Activated CD8-positive, alpha-beta T cell treated with anti-CD3 and anti-CD28 coated beads for 36 hours (primary cell): ENCODE measurements at regions not wholly inside any gene's neighbourhood (a gene's known extent, or its start where the extent isn't known, plus 50 kb on each side); places are given as distances from the start of the nearest gene placed in this dataset.

ENCODE experiments used
- ATAC-seq: fragments of 200-7000 bp; cut with Tn5 transposase; one replicate; pipeline ENCODE4 v1.10.0; 2021; ENCODE audit warnings: mild to moderate bottlenecking, moderate library complexity
- CTCF ChIA-PET: fragments of 350-600 bp; sonication (Branson Sonifier 250); formaldehyde crosslinking; loops from one replicate; lab custom pipeline; 2021; ENCODE audit warnings: antibody characterized with exemption; lab: Charles Lee
- POLR2A ChIA-PET: fragments of 350-600 bp; sonication (Branson Sonifier 250); formaldehyde crosslinking; loops from one replicate; lab custom pipeline; 2021; ENCODE audit warnings: antibody characterized with exemption; lab: Charles Lee
- DNase-seq: peaks from one replicate; pipeline ENCODE4 v3.0.0-alpha.2; 2020
- H3K27ac Mint-ChIP-seq: one replicate; pipeline ENCODE4 v1.8.0; 2021; ENCODE audit warnings: mild to moderate bottlenecking, mixed read lengths
- H3K27me3 Mint-ChIP-seq: one replicate; pipeline ENCODE4 v1.8.0; 2021; ENCODE audit warnings: mixed read lengths
- H3K36me3 Mint-ChIP-seq: one replicate; pipeline ENCODE4 v1.8.0; 2021; ENCODE audit warnings: low read depth, mixed read lengths
- H3K4me1 Mint-ChIP-seq: one replicate; pipeline ENCODE4 v1.8.0; 2021; ENCODE audit warnings: low read depth, mixed read lengths
- H3K4me3 Mint-ChIP-seq: one replicate; pipeline ENCODE4 v1.8.0; 2021; ENCODE audit warnings: mild to moderate bottlenecking, moderate library complexity, mixed read lengths
- H3K9me3 Mint-ChIP-seq: one replicate; pipeline ENCODE4 v1.8.0; 2021; ENCODE audit warnings: mixed read lengths
- CTCF ChIP-seq: fragments of 200-600 bp; IDR thresholded peaks from one replicate; pipeline ENCODE4 v1.8.0; 2022; ENCODE audit warnings: antibody characterized with exemption, mild to moderate bottlenecking
- intact Hi-C: fragments of 100-400 bp; cut with micrococcal nuclease; formaldehyde crosslinking; loops from one replicate; pipeline ENCODE4 v1.10.0; 2022

- no peak for TF ChIP-seq CTCF
Measured at GRCh38 chr18:67305466-67305865, 211.1 kb downstream of the DSEL start.

GRCh38 chr18:67302043-67302442 is 214.5 kb downstream of the DSEL start:
- no peak for TF ChIP-seq CTCF
- Mint-ChIP-seq H3K27me3 (no peaks in the 10 kb centered on the region), H3K36me3 (peaks cover 5% of the 10 kb centered on the region), H3K4me1 (peaks cover 14% of the 10 kb centered on the region), H3K4me3 (no peak overlapping the region), H3K9me3 (peaks cover 9% of the 10 kb centered on the region), H3K27ac (peak overlapping the region; percentile 73)
- intact Hi-C loops = no loop called here
- DNase-seq (no peak), ATAC-seq (peak; percentile 74)
- POLR2A ChIA-PET = no interaction called here
- CTCF ChIA-PET = interaction anchor here (1.2 kb wide), 1 partner anchor 16 kb away, joined by 3 read pairs; no protein-coding TSS in a partner anchor

More at GRCh38 chr18:67305466-67305865, 211.1 kb downstream of the DSEL start:
- H3K4me1 Mint-ChIP-seq = peaks cover 14% of the 10 kb centered on the region
- H3K27ac Mint-ChIP-seq = no peak overlapping the region
- no peak overlapping the region for H3K4me3 Mint-ChIP-seq
- intact Hi-C loops = no loop called here
- CTCF ChIA-PET = no interaction called here
- no peaks in the 10 kb centered on the region for H3K27me3 Mint-ChIP-seq
- DNase-seq (no peak), ATAC-seq (no peak)
- POLR2A ChIA-PET = no interaction called here
- peaks cover 7% of the 10 kb centered on the region for H3K9me3 Mint-ChIP-seq
- H3K36me3 Mint-ChIP-seq = peaks cover 5% of the 10 kb centered on the region

DNA sequence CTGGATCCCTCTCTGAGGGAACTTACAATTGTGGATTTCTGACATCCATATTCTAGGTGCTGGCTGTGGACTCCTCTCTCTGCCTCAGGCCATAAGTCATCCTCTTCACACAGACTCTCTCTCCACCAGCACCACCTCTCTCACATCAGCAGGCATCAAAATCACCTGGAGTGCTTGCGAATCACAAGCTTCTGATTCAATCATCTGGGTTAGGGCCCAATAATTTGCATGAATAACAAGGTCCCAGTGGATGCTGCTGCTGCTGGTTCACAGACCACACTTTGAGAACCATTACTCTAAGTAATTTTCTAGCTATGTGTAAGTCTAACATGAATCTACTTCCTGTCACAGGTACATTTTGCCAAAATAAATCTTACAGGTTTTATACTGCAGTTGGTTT is 214.9 kb downstream of the DSEL start:
- H3K4me3 Mint-ChIP-seq = no peak overlapping the region
- ATAC-seq (peak; percentile 62), DNase-seq (no peak)
- peaks cover 5% of the 10 kb centered on the region for H3K36me3 Mint-ChIP-seq
- H3K9me3 Mint-ChIP-seq = peaks cover 9% of the 10 kb centered on the region
- H3K4me1 Mint-ChIP-seq = peaks cover 14% of the 10 kb centered on the region
- intact Hi-C loops = no loop called here
- CTCF ChIA-PET = interaction anchor here (1.2 kb wide), 1 partner anchor 15 kb away, joined by 3 read pairs; no protein-coding TSS in a partner anchor
- peak overlapping the region; percentile 73 for H3K27ac Mint-ChIP-seq
- no peak for TF ChIP-seq CTCF
- POLR2A ChIA-PET = no interaction called here
- H3K27me3 Mint-ChIP-seq = no peaks in the 10 kb centered on the region

DNA sequence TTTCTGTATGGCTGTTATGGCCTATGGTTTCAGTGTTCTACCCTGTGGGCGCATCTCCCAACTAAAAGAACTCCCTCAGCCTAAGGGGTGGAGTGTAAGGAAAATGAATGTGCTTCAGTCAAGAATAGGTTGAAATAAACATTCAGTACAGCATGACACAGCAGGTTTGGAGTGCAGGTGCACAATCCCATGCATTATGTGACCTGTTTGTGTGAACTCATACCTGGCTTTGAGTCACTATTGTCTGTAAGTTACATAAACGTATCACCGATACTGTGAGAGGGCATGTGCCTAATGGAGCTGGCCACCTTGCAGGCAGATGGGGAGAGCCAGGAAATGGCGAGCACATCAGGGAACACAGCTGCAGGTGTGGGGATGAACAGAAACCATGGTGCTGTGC is 216.0 kb downstream of the DSEL start:
- Mint-ChIP-seq H3K27ac (no peak overlapping the region), H3K27me3 (no peaks in the 10 kb centered on the region), H3K4me3 (no peak overlapping the region), H3K9me3 (peaks cover 9% of the 10 kb centered on the region), H3K36me3 (peaks cover 5% of the 10 kb centered on the region), H3K4me1 (peaks cover 14% of the 10 kb centered on the region)
- no peak for TF ChIP-seq CTCF
- ATAC-seq (no peak), DNase-seq (peak; percentile 66)
- ChIA-PET POLR2A (no interaction called here), CTCF (no interaction called here)
- intact Hi-C loops = no loop called here

DNA sequence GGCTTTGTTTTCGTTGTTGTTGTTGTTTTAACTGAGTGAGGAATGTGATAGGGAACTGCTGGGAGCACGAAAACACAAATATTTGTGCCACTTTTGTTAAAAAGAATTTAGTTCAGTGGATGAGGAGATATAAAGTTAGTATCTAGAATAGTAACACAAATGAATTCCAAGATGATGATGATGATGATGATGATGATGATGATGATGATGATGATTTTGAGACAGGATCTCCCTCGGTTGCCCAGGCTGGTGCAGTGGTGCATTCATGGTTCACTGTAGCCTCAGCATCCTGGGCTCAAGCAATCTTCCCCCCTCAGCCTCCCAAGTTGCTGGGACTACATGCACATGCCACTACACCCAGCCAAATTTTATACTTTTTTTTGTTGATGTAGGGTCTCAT is 223.7 kb downstream of the DSEL start:
- peaks cover 2% of the 10 kb centered on the region for H3K9me3 Mint-ChIP-seq
- DNase-seq (no peak), ATAC-seq (no peak)
- no peaks in the 10 kb centered on the region for H3K27me3 Mint-ChIP-seq
- no peaks in the 10 kb centered on the region for H3K4me1 Mint-ChIP-seq
- no peak overlapping the region for H3K4me3 Mint-ChIP-seq
- intact Hi-C loops = no loop called here
- CTCF ChIA-PET = no interaction called here
- no peak for TF ChIP-seq CTCF
- POLR2A ChIA-PET = no interaction called here
- H3K27ac Mint-ChIP-seq = no peak overlapping the region
- H3K36me3 Mint-ChIP-seq = no peaks in the 10 kb centered on the region
